Colonic mucosa (tissue), 4 donors: ENCODE measurements at regions not wholly inside any gene's neighbourhood (a gene's known extent, or its start where the extent isn't known, plus 50 kb on each side); places are given as distances from the start of the nearest gene placed in this dataset.

ENCODE experiments used
- DNase-seq: peaks from one replicate; pipeline ENCODE4 v3.0.0-alpha.2; 2020
- H3K27ac ChIP-seq: fragments of 200-600 bp; one replicate; pipeline ENCODE4 v1.8.0; 2021
- H3K27me3 ChIP-seq: fragments of 200-600 bp; one replicate; pipeline ENCODE4 v1.8.0; 2021
- H3K36me3 ChIP-seq: fragments of 200-600 bp; one replicate; pipeline ENCODE4 v1.8.0; 2021
- H3K4me1 ChIP-seq: fragments of 200-600 bp; one replicate; pipeline ENCODE4 v1.8.0; 2021; ENCODE audit warnings: mild to moderate bottlenecking
- H3K4me3 ChIP-seq: fragments of 200-600 bp; one replicate; pipeline ENCODE4 v1.8.0; 2021
- H3K9ac ChIP-seq, 2 donors: one replicate each; pipeline ENCODE4 v1.7.0; 2013; ENCODE audit warnings: control low read depth in 2 of 2, low read depth in 2 of 2, low read length in 2 of 2
- H3K9me3 ChIP-seq: fragments of 200-600 bp; one replicate; pipeline ENCODE4 v1.8.0; 2021
- CTCF ChIP-seq: fragments of 200-600 bp; IDR thresholded peaks from one replicate; pipeline ENCODE4 v1.8.0; 2022; ENCODE audit warnings: antibody characterized with exemption, mild to moderate bottlenecking
- intact Hi-C: fragments of 100-400 bp; cut with DNase I; formaldehyde crosslinking; loops from one replicate; pipeline ENCODE4 v1.14.1; 2022
- donor health status: healthy.
- donor health status: DM: no; HTN: no; CAD: no.
- donor health status: DM: no; HTN: no; CAD: no.

- H3K4me3 ChIP-seq, result no peak overlapping the region
- no peak for TF ChIP-seq CTCF
- no peak overlapping the region for H3K27ac ChIP-seq
- intact Hi-C loops, result no loop called here
- no peak for DNase-seq
- no peaks in the 10 kb centered on the region for H3K27me3 ChIP-seq
- no peaks in the 10 kb centered on the region for H3K9me3 ChIP-seq
- H3K36me3 ChIP-seq, result no peaks in the 10 kb centered on the region
- H3K4me1 ChIP-seq, result no peaks in the 10 kb centered on the region
- H3K9ac ChIP-seq, result no peak overlapping the region
Measured at GRCh38 chr20:11170565-11170964, 496.8 kb upstream of the JAG1 start.

DNA sequence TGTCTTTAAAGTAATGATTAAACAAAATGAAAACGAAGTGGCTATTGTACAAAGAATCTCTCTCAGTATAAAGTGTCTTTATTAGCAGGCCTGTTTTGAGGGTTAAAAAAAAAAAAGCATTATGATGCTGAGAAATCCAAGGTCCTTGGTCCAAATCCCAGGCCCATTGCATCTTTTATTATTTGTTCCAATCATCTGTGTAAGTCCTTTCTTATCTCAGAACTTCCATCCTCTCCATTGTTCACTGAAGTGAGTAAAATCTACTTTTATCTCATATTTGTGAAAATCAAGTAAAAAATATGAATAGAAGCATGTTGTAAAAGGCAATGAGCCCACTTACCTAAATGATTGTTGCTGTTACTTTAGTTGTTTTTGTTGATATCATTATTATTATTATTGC is 499.1 kb upstream of the JAG1 start:
- H3K27ac ChIP-seq, result no peak overlapping the region

DNA sequence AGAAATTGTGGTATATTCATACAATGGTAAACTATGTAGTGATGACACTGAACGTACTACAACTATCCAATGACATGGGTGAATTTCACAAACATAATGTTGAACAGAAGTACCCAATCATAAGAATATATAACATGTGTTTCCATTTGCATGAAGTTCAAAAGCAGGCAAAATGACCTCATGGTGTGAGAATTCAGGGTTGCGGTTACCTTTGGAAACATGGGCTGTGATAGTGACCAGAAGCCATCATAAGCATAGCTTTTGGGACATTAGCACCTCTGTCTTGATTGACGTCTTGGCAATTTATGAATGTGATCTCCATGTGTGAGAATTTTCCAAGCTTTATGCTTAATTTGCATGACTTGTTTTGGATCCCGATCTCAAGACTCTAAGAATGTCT is 500.1 kb upstream of the JAG1 start:
- Histone ChIP-seq H3K27ac (no peak overlapping the region), H3K9me3 (no peaks in the 10 kb centered on the region), H3K4me1 (no peaks in the 10 kb centered on the region), H3K4me3 (no peak overlapping the region), H3K27me3 (no peaks in the 10 kb centered on the region), H3K36me3 (no peaks in the 10 kb centered on the region), H3K9ac (no peak overlapping the region)
- no peak for DNase-seq
- TF ChIP-seq CTCF, result no peak
- intact Hi-C loops, result no loop called here

More for the DNA sequence above, 499.1 kb upstream of the JAG1 start:
- H3K27me3 ChIP-seq, result no peaks in the 10 kb centered on the region
- H3K4me1 ChIP-seq, result no peaks in the 10 kb centered on the region
- H3K9me3 ChIP-seq, result no peaks in the 10 kb centered on the region
- no peak for TF ChIP-seq CTCF
- intact Hi-C loops, result no loop called here
- no peak overlapping the region for H3K4me3 ChIP-seq
- H3K36me3 ChIP-seq, result no peaks in the 10 kb centered on the region
- no peak for DNase-seq
- H3K9ac ChIP-seq, result no peak overlapping the region

GRCh38 chr20:11174861-11175260 is 501.1 kb upstream of the JAG1 start:
- Histone ChIP-seq H3K4me3 (no peak overlapping the region), H3K27ac (no peak overlapping the region), H3K9me3 (no peaks in the 10 kb centered on the region), H3K36me3 (no peaks in the 10 kb centered on the region), H3K9ac (no peak overlapping the region), H3K27me3 (no peaks in the 10 kb centered on the region), H3K4me1 (no peaks in the 10 kb centered on the region)
- DNase-seq, result no peak
- TF ChIP-seq CTCF, result no peak
- intact Hi-C loops, result no loop called here

DNA sequence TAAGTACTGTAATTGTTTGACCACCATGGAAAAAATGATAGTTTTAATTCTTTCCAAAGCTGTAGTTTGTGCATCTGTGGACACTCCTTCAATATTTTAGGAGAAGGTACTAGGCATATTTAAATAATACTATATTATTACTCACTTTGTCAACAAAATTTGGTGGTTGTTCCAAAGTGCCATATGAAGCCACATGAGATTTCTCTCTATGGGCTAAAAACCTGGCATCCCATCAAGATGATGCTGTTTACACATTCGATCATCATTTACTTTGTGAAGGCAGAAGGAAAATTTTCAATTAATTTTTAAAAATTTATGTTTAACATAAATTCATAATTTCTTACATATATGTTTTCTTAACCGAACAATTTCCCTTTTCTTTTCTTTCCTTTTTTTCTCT is 502.6 kb upstream of the JAG1 start:
- Histone ChIP-seq H3K27me3 (no peaks in the 10 kb centered on the region), H3K27ac (no peak overlapping the region), H3K9me3 (no peaks in the 10 kb centered on the region), H3K4me1 (no peaks in the 10 kb centered on the region), H3K36me3 (no peaks in the 10 kb centered on the region), H3K4me3 (no peak overlapping the region), H3K9ac (no peak overlapping the region)
- no peak for DNase-seq
- intact Hi-C loops, result no loop called here
- TF ChIP-seq CTCF, result no peak
